Natural killer cell (primary cell): ENCODE measurements at regions not wholly inside any gene's neighbourhood (a gene's known extent, or its start where the extent isn't known, plus 50 kb on each side); places are given as distances from the start of the nearest gene placed in this dataset.

Experiments
- ATAC-seq, 3 donors: fragments of 150-1000 bp in 2 of 3; fragments of 200-7000 bp in 1 of 3; cut with Tn5 transposase; 1 replicate in 1 of 3; 2 replicates in 2 of 3; pipeline ENCODE4 v1.10.0; 2021; ENCODE audit warnings: mild to moderate bottlenecking in 2 of 3, moderate library complexity in 2 of 3
- DNase-seq, 2 donors: peaks; one replicate each; pipeline versions ENCODE4 v3.0.0 to v3.0.0-alpha.2; 2013 to 2021; ENCODE audit warnings: mixed read lengths in 1 of 2
- H3K27ac ChIP-seq: one replicate; pipeline ENCODE4 v1.5.1; 2013; ENCODE audit warnings: mild to moderate bottlenecking, low read length
- H3K27me3 ChIP-seq: one replicate; pipeline ENCODE4 v1.6.1; 2013; ENCODE audit warnings: low read length; ENCODE audit not compliant: control insufficient read depth, insufficient read depth
- H3K36me3 ChIP-seq: one replicate; pipeline ENCODE4 v1.6.1; 2013; ENCODE audit warnings: low read length; ENCODE audit not compliant: control insufficient read depth, insufficient read depth
- H3K4me1 ChIP-seq: one replicate; pipeline ENCODE4 v1.6.1; 2013; ENCODE audit warnings: low read length; ENCODE audit not compliant: control insufficient read depth, insufficient read depth
- H3K4me3 ChIP-seq: one replicate; pipeline ENCODE4 v1.5.1; 2013; ENCODE audit warnings: low read length
- H3K9me3 ChIP-seq: one replicate; pipeline ENCODE4 v1.6.1; 2013; ENCODE audit warnings: low read length; ENCODE audit not compliant: control insufficient read depth, insufficient read depth
- H3K27ac Mint-ChIP-seq, 2 donors: one replicate each; pipeline ENCODE4 v1.8.0; 2022; ENCODE audit warnings: mild to moderate bottlenecking in 2 of 2, mixed read lengths in 2 of 2, moderate library complexity in 1 of 2
- H3K27me3 Mint-ChIP-seq, 2 donors: one replicate each; pipeline ENCODE4 v1.8.0; 2022; ENCODE audit warnings: low read depth in 2 of 2, mixed read lengths in 2 of 2
- H3K36me3 Mint-ChIP-seq: one replicate; pipeline ENCODE4 v1.8.0; 2022; ENCODE audit warnings: mixed read lengths
- H3K4me1 Mint-ChIP-seq, 2 donors: one replicate each; pipeline ENCODE4 v1.8.0; 2022; ENCODE audit warnings: mixed read lengths in 2 of 2
- H3K4me3 Mint-ChIP-seq: one replicate; pipeline ENCODE4 v1.8.0; 2022; ENCODE audit warnings: mild to moderate bottlenecking, moderate library complexity, mixed read lengths
- H3K9me3 Mint-ChIP-seq, 2 donors: one replicate each; pipeline ENCODE4 v1.8.0; 2022; ENCODE audit warnings: mixed read lengths in 2 of 2
- CTCF ChIP-seq: fragments of 200-600 bp; IDR thresholded peaks from one replicate; pipeline ENCODE4 v1.8.0; 2022; ENCODE audit warnings: antibody characterized with exemption
- WGBS: methylation state at CpG from one replicate; pipeline ENCODE4 v1.1.7; 2013; ENCODE audit warnings: missing lambda C conversion rate; ENCODE audit not compliant: insufficient coverage; 5-methylcytosine and 5-hydroxymethylcytosine counted together
- intact Hi-C: fragments of 100-400 bp; cut with micrococcal nuclease; formaldehyde crosslinking; loops from one replicate; pipeline ENCODE4 v1.14.2; 2022

- peaks cover 7 to 16% of the 10 kb centered on the region in 2 donors for H3K9me3 Mint-ChIP-seq
- H3K27ac Mint-ChIP-seq = no peak overlapping the region
- peaks cover 8% of the 10 kb centered on the region for H3K9me3 ChIP-seq
- no peak overlapping the region for H3K27ac ChIP-seq
- no peaks in the 10 kb centered on the region for H3K36me3 Mint-ChIP-seq
- no peaks in the 10 kb centered on the region for H3K36me3 ChIP-seq
- no peak for TF ChIP-seq CTCF
- H3K4me1 ChIP-seq = no peaks in the 10 kb centered on the region
- H3K4me3 Mint-ChIP-seq = no peak overlapping the region
- no peaks in the 10 kb centered on the region for H3K4me1 Mint-ChIP-seq
- H3K27me3 Mint-ChIP-seq = no peaks in the 10 kb centered on the region
- ATAC-seq (no peak), DNase-seq (no peak)
- no peak overlapping the region for H3K4me3 ChIP-seq
- intact Hi-C loops = no loop called here
- H3K27me3 ChIP-seq = no peaks in the 10 kb centered on the region
- 86% methylated on average over 8 of the region's 8 CpGs for WGBS
These were observed 295.8 kb upstream of the IRX2 start for GRCh38 chr5:3047212-3047774.

GRCh38 chr5:3043600-3043999 is 292.1 kb upstream of the IRX2 start:
- H3K27me3 ChIP-seq = no peaks in the 10 kb centered on the region
- Mint-ChIP-seq H3K9me3 (peaks cover 4 to 11% of the 10 kb centered on the region in 2 donors), H3K36me3 (no peaks in the 10 kb centered on the region), H3K27me3 (no peaks in the 10 kb centered on the region), H3K4me3 (no peak overlapping the region), H3K4me1 (no peaks in the 10 kb centered on the region), H3K27ac (no peak overlapping the region)
- TF ChIP-seq CTCF = no peak
- no peak for DNase-seq
- no peak overlapping the region for H3K4me3 ChIP-seq
- no peaks in the 10 kb centered on the region for H3K36me3 ChIP-seq
- no peak overlapping the region for H3K27ac ChIP-seq
- H3K4me1 ChIP-seq = no peaks in the 10 kb centered on the region
- no peaks in the 10 kb centered on the region for H3K9me3 ChIP-seq
- intact Hi-C loops = no loop called here
- no peak for ATAC-seq

- intact Hi-C loops = no loop called here
- no peaks in the 10 kb centered on the region for H3K27me3 ChIP-seq
- no peak overlapping the region for H3K4me3 ChIP-seq
- Mint-ChIP-seq H3K27me3 (no peaks in the 10 kb centered on the region), H3K36me3 (no peaks in the 10 kb centered on the region), H3K27ac (no peak overlapping the region), H3K9me3 (peaks cover 7 to 12% of the 10 kb centered on the region in 2 donors), H3K4me1 (no peaks in the 10 kb centered on the region), H3K4me3 (no peak overlapping the region)
- no peak overlapping the region for H3K27ac ChIP-seq
- 78% methylated on average over 2 of the region's 4 CpGs for WGBS
- no peaks in the 10 kb centered on the region for H3K9me3 ChIP-seq
- no peaks in the 10 kb centered on the region for H3K36me3 ChIP-seq
- DNase-seq (no peak), ATAC-seq (no peak)
- no peaks in the 10 kb centered on the region for H3K4me1 ChIP-seq
- TF ChIP-seq CTCF = no peak
These were observed 289.5 kb upstream of the IRX2 start for GRCh38 chr5:3041001-3041400.

GRCh38 chr5:3036041-3036788 is 284.7 kb upstream of the IRX2 start:
- Mint-ChIP-seq H3K27ac (no peak overlapping the region), H3K27me3 (no peaks in the 10 kb centered on the region), H3K4me3 (no peak overlapping the region), H3K9me3 (peaks cover 5 to 7% of the 10 kb centered on the region in 2 donors), H3K4me1 (no peaks in the 10 kb centered on the region), H3K36me3 (no peaks in the 10 kb centered on the region)
- no peaks in the 10 kb centered on the region for H3K36me3 ChIP-seq
- no peaks in the 10 kb centered on the region for H3K27me3 ChIP-seq
- DNase-seq (no peak), ATAC-seq (no peak)
- 85% methylated on average over 13 of the region's 14 CpGs for WGBS
- no peak overlapping the region for H3K27ac ChIP-seq
- intact Hi-C loops = no loop called here
- no peak for TF ChIP-seq CTCF
- H3K9me3 ChIP-seq = peaks cover 4% of the 10 kb centered on the region
- no peaks in the 10 kb centered on the region for H3K4me1 ChIP-seq
- H3K4me3 ChIP-seq = no peak overlapping the region
